ENCODE measurements at regions not wholly inside any gene's neighbourhood (a gene's known extent, or its start where the extent isn't known, plus 50 kb on each side); places are given as distances from the start of the nearest gene placed in this dataset.

- H3K36me3 Mint-ChIP-seq, result no peaks in the 10 kb centered on the region
- Histone ChIP-seq H3K9me3 (replicated peaks in 1 of 2; ENCODE audit: control insufficient read depth in 1 of 2, insufficient read depth in 1 of 2, low read length in 2 of 2) (peaks cover 4 to 22% of the 10 kb centered on the region in 2 donors), H3K27me3 (ENCODE audit: control insufficient read depth in 2 of 2, insufficient read depth in 2 of 2, low read length in 2 of 2) (no peaks in the 10 kb centered on the region), H3K4me1 (ENCODE audit: control insufficient read depth in 1 of 2, insufficient read depth in 2 of 2, low read length in 2 of 2) (no peaks in the 10 kb centered on the region), H3K79me2 (ENCODE audit: insufficient read depth, low read length) (no peaks in the 10 kb centered on the region), H3K4me3 (replicated peaks in 1 of 3; ENCODE audit: low read depth in 2 of 3, low read length in 3 of 3) (no peak overlapping the region), H3K9ac (ENCODE audit: insufficient read depth, low read length, poor library complexity, severe bottlenecking) (no peak overlapping the region), H3K27ac (ENCODE audit: low read depth in 1 of 2, low read length in 2 of 2) (no peak overlapping the region), H3K4me2 (replicated peaks; ENCODE audit: extremely low read depth, low read length, poor library complexity, severe bottlenecking) (no peak overlapping the region), H3K36me3 (replicated peaks in 1 of 2; ENCODE audit: control insufficient read depth in 1 of 2, insufficient read depth in 2 of 2, low read length in 2 of 2) (no peaks in the 10 kb centered on the region), H4K20me1 (ENCODE audit: insufficient read depth, low read length) (no peaks in the 10 kb centered on the region), H2AFZ (ENCODE audit: insufficient read depth, low read depth, low read length, poor library complexity, severe bottlenecking) (no peak overlapping the region)
- H3K4me1 Mint-ChIP-seq, result no peaks in the 10 kb centered on the region
- intact Hi-C loops (cut with micrococcal nuclease), result no loop called here
- H3K9me3 Mint-ChIP-seq, result peaks cover 0 to 17% (median 5%) of the 10 kb centered on the region in 7 donors
- no peak for DNase-seq
- H3K27me3 Mint-ChIP-seq (ENCODE audit: low read depth in 3 of 3), result no peaks in the 10 kb centered on the region
- WGBS (ENCODE audit: insufficient coverage), result 33% methylated on average over 1 of the region's 2 CpGs
- H3K4me3 Mint-ChIP-seq, result no peak overlapping the region
- no peak for TF ChIP-seq CTCF (IDR thresholded peaks at IDR 0.05)
- no peak overlapping the region for H3K27ac Mint-ChIP-seq
Observed at GRCh38 chrX:99717716-99718115, 692.4 kb downstream of the PCDH19 start.

GRCh38 chrX:99705701-99706100, 704.4 kb downstream of the PCDH19 start:
- no peaks in the 10 kb centered on the region for H3K9me3 ChIP-seq (replicated peaks in 1 of 2; ENCODE audit: control insufficient read depth in 1 of 2, insufficient read depth in 1 of 2, low read length in 2 of 2)
- intact Hi-C loops (cut with micrococcal nuclease), result no loop called here
- H4K20me1 ChIP-seq (ENCODE audit: insufficient read depth, low read length), result no peaks in the 10 kb centered on the region
- no CpG with 5 or more reads among the region's 4 CpGs for WGBS (ENCODE audit: insufficient coverage)
- no peaks in the 10 kb centered on the region for H3K4me1 ChIP-seq (ENCODE audit: control insufficient read depth in 1 of 2, insufficient read depth in 2 of 2, low read length in 2 of 2)
- H2AFZ ChIP-seq (ENCODE audit: insufficient read depth, low read depth, low read length, poor library complexity, severe bottlenecking), result no peak overlapping the region
- Mint-ChIP-seq H3K27ac (no peak overlapping the region), H3K4me1 (no peaks in the 10 kb centered on the region), H3K36me3 (no peaks in the 10 kb centered on the region), H3K27me3 (ENCODE audit: low read depth in 3 of 3) (no peaks in the 10 kb centered on the region), H3K9me3 (peaks cover 0 to 2% (median 0%) of the 10 kb centered on the region in 7 donors), H3K4me3 (no peak overlapping the region)
- H3K9ac ChIP-seq (ENCODE audit: insufficient read depth, low read length, poor library complexity, severe bottlenecking), result no peak overlapping the region
- H3K79me2 ChIP-seq (ENCODE audit: insufficient read depth, low read length), result no peaks in the 10 kb centered on the region
- H3K27me3 ChIP-seq (ENCODE audit: control insufficient read depth in 2 of 2, insufficient read depth in 2 of 2, low read length in 2 of 2), result no peaks in the 10 kb centered on the region
- no peak overlapping the region for H3K4me2 ChIP-seq (replicated peaks; ENCODE audit: extremely low read depth, low read length, poor library complexity, severe bottlenecking)
- no peak for DNase-seq
- H3K27ac ChIP-seq (ENCODE audit: low read depth in 1 of 2, low read length in 2 of 2), result no peak overlapping the region
- no peaks in the 10 kb centered on the region for H3K36me3 ChIP-seq (replicated peaks in 1 of 2; ENCODE audit: control insufficient read depth in 1 of 2, insufficient read depth in 2 of 2, low read length in 2 of 2)
- no peak overlapping the region for H3K4me3 ChIP-seq (replicated peaks in 1 of 3; ENCODE audit: low read depth in 2 of 3, low read length in 3 of 3)
- TF ChIP-seq CTCF (IDR thresholded peaks at IDR 0.05), result no peak
